Pons (tissue), 1 donor: ENCODE measurements at regions not wholly inside any gene's neighbourhood (a gene's known extent, or its start where the extent isn't known, plus 50 kb on each side); places are given as distances from the start of the nearest gene placed in this dataset.

Experiments
- DNase-seq: peaks from one replicate; pipeline ENCODE4 v3.0.0-alpha.2; 2016; ENCODE audit warnings: low spot score

- no peak for DNase-seq
These were observed 1232.3 kb downstream of the TBC1D22A start for GRCh38 chr22:47994601-47995263.

GRCh38 chr22:47994045-47994444 lies 1231.6 kb downstream of the TBC1D22A start:
- DNase-seq, result no peak

- DNase-seq, result peak; percentile 1
These were observed 1228.0 kb downstream of the TBC1D22A start for GRCh38 chr22:47990481-47990880.

DNA sequence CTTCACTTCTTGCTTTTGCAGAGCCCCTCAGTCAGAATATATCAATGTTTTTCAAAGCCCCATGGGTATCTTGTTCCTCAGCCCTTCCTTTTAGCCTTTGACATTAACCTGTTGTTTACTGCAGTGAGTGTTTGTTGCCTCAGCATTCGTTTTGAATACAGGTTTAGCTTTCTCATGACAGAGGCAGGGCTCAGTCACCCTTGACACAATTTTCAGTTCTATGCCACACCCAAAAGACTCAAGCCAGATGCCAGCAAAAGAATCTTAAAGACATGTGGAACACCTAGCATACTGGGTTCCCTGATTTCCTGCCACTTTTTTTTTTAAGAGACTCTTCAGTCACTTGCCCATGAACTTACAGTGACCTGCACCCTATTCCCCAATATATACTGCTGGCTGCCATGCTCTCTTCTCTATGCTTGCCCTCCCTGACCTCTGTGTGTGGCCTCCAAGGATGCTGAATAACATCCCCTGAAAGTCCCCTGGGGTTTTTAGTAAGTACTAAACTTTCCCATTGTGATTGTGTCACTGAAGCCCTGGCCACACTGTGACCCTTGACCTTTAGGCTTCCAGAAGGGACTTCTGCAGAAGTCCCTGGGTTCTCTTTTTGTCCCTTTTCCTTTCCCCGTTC lies 1225.5 kb downstream of the TBC1D22A start:
- no peak for DNase-seq

GRCh38 chr22:47976219-47976618 lies 1213.8 kb downstream of the TBC1D22A start:
- DNase-seq, result no peak

DNA sequence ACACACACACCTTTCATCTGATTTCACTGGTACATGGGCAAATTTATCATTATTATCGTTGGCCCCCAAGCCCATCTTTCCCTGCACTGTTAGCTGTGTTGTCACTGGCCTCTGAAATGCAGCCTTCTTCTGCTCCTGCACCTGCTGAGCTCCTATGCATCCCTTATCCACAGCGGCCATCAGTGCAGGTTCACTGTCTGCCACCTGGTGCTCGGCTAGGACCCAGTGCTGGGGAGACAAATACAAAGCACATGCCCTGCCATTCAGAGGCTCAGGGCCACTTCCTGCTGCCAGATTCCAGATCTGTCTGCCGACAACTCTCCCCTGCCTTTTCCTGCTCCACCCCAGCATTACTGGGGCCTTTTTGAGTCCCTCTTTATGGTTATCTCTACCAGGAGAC lies 1205.4 kb downstream of the TBC1D22A start:
- no peak for DNase-seq

DNA sequence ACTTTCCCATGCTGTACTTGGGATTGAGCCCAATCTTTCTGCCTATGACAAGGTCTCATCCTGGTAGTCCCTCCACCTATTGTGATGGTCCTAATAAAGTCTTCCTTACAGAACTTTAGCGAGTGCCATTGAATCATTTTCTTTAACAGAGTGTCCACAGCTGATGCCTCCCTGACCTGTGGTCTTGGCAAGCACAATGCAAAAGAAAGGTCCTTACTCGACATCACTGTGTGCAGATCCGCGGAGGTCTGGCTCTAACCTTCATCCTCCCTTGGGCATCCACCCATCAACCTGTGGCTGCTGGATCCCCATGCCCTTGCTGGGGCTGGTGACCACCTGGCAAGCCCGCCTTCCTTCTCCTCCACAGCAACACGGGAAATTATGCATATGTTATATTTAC lies 1203.9 kb downstream of the TBC1D22A start:
- DNase-seq, result no peak

DNA sequence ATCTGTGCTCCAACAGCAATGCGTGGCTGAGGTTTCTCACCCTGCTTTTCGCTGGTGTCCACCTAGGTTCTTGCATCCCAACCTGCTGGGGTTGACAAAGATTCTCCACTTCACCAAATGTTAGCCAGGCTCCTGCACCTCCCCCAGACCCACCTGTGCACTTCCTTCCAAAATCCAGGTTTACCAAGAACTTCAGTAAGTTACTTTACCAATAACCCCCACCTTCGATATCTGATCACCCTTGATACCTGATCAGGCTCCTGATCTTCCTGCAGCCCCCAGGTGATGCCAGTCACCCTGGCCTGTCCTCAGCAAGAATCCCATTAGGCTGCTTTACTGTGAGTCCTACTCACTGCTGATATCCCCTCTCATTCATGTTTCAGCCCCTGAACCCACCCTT lies 1203.4 kb downstream of the TBC1D22A start:
- no peak for DNase-seq

- DNase-seq, result no peak
These were observed 1202.6 kb downstream of the TBC1D22A start for GRCh38 chr22:47965066-47965465.

- DNase-seq, result no peak
These were observed 1201.2 kb downstream of the TBC1D22A start for GRCh38 chr22:47963660-47964059.

GRCh38 chr22:47957649-47958048 lies 1195.2 kb downstream of the TBC1D22A start:
- no peak for DNase-seq

- no peak for DNase-seq
These were observed 1191.7 kb downstream of the TBC1D22A start for GRCh38 chr22:47954107-47954506.

DNA sequence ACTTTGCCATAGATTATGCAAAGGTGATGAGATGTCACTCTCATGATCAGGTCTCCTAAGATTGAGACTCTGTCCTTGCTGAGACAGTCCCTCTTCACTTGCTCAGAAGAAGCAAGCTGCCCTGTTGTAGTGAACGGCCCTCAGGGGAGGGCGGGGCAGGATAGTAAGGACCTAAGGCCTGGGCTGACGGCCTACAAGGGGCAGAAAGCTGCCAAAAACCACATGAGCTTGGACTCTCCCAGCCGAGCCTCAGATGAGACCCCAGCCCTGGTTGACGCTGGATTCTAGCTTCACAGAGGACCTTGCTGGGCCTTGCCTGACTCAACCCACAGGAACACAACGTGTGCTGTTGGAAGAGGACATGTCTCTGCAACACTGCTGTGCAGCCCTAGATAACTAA lies 1182.5 kb downstream of the TBC1D22A start:
- DNase-seq, result no peak

- DNase-seq, result no peak
These were observed 1181.6 kb downstream of the TBC1D22A start for GRCh38 chr22:47943729-47944700.

DNA sequence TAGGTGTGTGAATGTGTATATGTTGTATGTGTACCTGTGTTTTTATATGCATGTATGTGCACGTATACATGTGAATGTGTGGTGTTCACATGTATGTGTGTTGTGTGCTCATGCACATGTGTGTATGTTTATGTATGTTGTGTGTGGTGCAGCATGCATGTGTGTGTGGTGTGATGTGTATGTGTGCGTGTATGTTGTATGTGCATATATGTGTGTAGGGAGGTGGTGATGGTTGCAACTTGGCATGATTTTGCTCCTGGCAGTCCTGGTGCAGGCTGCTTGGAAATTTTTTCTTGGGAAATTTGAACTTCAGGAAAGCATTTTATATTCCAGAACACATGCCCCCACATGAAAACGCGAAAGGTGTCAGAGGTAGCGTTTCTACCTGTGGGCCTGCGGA lies 1177.8 kb downstream of the TBC1D22A start:
- no peak for DNase-seq

DNA sequence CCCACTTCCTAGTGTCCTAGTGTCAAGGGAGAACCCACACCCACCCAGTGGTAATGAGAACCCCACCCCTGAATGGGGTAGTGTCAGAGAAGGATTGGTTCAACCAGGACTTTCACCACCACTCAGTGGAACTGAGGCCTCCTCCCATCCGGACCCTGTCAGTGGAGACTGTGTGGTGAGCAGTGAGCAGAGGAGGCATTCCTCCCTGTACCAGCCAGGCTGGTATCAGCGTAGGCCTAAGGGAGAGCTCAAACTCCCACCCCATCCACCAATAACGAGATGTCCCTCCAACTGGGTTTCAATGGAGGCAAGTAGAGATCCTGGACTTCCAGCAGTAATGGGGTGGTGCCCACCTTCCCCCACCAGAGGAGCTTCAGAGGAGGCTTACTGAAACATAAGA lies 1171.4 kb downstream of the TBC1D22A start:
- DNase-seq, result no peak

GRCh38 chr22:47933226-47933625 lies 1170.8 kb downstream of the TBC1D22A start:
- no peak for DNase-seq

DNA sequence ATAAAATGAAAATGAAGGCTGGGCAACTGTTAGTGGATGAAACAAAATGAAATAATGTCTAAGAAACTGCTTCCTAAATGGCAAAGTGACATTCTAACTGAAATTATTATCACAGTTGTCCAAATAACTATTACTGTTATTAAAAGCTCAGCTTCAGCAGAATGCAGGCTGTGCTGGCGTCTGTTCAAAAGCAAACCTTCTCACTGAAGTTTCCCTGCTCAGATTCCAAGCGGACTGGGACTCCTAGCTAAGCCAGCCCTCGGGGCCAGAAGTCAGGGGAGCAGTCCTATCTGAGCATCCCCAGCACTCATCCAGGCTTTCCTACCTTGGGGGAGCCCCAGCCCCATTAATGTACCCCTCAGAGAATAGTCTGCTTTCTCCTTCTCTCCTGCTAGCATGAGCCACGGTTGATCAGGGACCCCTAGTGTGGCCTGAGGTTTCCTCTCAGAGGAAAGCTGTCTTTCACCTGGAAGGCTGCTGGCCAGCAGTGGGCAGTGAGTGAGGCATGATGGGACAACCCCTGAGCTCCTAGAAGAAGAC lies 1167.3 kb downstream of the TBC1D22A start:
- DNase-seq, result no peak

DNA sequence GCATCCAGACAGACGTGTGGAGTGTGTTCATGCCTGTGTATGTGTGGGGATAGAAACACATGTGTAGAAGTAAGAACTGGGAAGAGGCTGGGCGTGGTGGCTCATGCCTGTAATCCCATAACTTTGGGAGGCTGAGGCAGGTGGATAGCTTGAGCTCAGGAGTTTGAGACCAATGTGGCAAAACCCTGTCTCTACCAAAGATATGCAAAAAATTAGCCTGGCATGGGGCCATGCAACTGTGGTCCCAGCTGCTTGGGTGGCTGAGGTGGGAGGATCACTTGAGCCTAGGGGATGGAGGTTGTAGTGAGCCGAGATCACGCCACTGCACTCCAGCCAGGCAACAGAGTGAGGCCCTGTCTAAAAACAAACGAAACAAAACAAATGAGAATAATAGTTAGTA lies 1166.6 kb downstream of the TBC1D22A start:
- no peak for DNase-seq

DNA sequence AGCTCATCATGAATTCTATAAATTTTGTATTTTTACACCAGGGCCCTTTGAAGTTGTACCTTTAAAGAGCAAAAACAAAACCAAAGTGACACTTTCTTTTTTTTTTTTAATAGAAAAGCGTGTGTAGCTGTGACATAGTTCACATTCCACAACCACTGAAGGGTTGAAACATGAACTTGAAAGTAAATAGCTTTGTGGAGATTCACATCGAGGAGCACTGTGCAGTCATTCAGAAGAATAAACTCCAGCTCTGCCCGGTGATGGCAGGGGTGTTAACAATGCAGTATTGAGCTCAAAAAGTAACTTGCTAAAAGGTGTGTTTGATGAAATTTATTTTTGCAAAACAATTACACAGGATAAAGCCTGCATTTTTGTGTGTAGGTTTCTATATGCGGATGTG lies 1166.2 kb downstream of the TBC1D22A start:
- DNase-seq, result no peak

- no peak for DNase-seq
These were observed 1165.3 kb downstream of the TBC1D22A start for GRCh38 chr22:47927648-47928210.

- no peak for DNase-seq
These were observed 1160.6 kb downstream of the TBC1D22A start for GRCh38 chr22:47923011-47923427.
